BJ (cell line): ENCODE measurements at regions not wholly inside any gene's neighbourhood (a gene's known extent, or its start where the extent isn't known, plus 50 kb on each side); places are given as distances from the start of the nearest gene placed in this dataset.
"Not testable (repeated sequence)": the region's sequence is repeated elsewhere in the genome, so short reads cannot be mapped to it uniquely, and the experiment has no call there.

ENCODE experiments used
- CTCF ChIA-PET: fragments of 350-600 bp; formaldehyde crosslinking; extraction: SDS; loops from one replicate; lab custom pipeline; 2021; ENCODE audit warnings: antibody characterized with exemption, inconsistent platforms; lab: Yijun Ruan, JAX
- POLR2A ChIA-PET: fragments of 300-600 bp; sonication (Branson Sonifier 250); formaldehyde crosslinking; extraction: SDS; loops from one replicate; lab custom pipeline; 2021; ENCODE audit warnings: antibody characterized with exemption; lab: Charles Lee
- DNase-seq: peaks from one replicate; pipeline ENCODE4 v3.0.0-alpha.2; 2011; ENCODE audit warnings: low read depth
- H3K27me3 ChIP-seq: 2 replicates; pipeline ENCODE4 v1.6.0; 2011; ENCODE audit warnings: low read length; ENCODE audit not compliant: control insufficient read depth, insufficient read depth
- H3K36me3 ChIP-seq: 2 replicates; pipeline ENCODE4 v1.5.1; 2011; ENCODE audit warnings: low read length; ENCODE audit not compliant: control insufficient read depth, insufficient read depth
- H3K4me3 ChIP-seq: 2 replicates; pipeline ENCODE4 v1.5.1; 2011; ENCODE audit warnings: low read depth, mild to moderate bottlenecking, control low read depth, low read length
- TF ChIP-seq, protein P1 (sequence below): IDR thresholded peaks from 2 replicates; pipeline ENCODE4 v1.5.1; 2011; ENCODE audit warnings: low read depth, mild to moderate bottlenecking, control low read depth, inconsistent platforms, low read length, moderate library complexity; ENCODE audit not compliant: insufficient read depth

DNA sequence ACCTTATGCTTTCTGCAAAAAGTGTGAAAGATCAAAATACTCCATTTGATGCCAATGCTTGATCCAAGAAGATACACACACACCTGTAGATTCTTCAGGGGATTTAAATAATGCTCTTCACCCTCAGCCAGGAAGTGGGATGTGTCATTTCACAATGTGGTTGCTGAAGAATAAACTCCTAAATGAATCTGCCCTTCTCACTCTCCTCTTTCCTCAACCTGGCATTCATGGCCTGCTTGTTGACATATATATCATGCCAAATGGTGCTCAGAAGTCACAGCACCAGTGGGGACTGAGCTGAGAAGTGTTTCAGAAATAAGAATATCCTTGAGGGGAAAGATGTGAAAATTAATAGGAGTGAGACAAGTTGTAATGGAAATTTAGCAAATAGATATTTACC lies 146.6 kb upstream of the ARHGEF26 start:
- no peaks in the 10 kb centered on the region for H3K36me3 ChIP-seq
- DNase-seq: no peak
- POLR2A ChIA-PET: no interaction called here
- no peak overlapping the region for H3K4me3 ChIP-seq
- H3K27me3 ChIP-seq: no peaks in the 10 kb centered on the region
- CTCF ChIA-PET: no interaction called here
- TF ChIP-seq, protein P1, sequence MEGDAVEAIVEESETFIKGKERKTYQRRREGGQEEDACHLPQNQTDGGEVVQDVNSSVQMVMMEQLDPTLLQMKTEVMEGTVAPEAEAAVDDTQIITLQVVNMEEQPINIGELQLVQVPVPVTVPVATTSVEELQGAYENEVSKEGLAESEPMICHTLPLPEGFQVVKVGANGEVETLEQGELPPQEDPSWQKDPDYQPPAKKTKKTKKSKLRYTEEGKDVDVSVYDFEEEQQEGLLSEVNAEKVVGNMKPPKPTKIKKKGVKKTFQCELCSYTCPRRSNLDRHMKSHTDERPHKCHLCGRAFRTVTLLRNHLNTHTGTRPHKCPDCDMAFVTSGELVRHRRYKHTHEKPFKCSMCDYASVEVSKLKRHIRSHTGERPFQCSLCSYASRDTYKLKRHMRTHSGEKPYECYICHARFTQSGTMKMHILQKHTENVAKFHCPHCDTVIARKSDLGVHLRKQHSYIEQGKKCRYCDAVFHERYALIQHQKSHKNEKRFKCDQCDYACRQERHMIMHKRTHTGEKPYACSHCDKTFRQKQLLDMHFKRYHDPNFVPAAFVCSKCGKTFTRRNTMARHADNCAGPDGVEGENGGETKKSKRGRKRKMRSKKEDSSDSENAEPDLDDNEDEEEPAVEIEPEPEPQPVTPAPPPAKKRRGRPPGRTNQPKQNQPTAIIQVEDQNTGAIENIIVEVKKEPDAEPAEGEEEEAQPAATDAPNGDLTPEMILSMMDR: no peak

DNA sequence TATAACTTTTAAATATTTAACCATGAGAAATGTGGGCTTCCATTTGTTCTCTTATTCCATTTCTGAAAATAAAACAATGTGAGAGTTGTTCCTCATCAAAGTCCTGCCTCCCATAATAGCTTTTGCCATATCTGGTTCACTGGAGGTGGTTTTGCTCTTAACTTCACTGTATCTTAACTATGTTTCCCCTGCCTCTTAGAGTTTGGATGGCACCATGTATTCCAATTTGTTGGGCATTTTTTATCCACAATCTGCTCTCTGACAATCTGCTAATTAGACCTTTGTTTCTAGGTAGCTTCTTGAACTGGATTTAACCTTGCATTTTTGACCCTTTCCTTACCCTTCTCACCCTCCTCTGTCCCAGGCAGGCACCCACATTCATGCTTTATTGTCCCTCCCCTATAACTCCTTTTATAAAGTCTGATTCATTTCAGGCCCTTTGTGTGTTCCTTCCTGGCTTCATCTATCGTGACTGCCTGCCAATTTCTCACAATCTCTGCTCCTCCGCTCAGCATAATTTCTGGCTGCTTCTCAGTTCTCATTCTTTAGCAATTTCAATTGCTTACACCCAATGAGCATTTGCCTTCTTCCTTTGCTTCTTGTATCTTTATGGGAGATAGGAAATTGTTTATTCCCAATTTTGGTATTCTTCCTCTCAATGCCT lies 144.2 kb upstream of the ARHGEF26 start:
- no peak overlapping the region for H3K4me3 ChIP-seq
- H3K36me3 ChIP-seq: no peaks in the 10 kb centered on the region
- no peak for DNase-seq
- CTCF ChIA-PET: no interaction called here
- TF ChIP-seq, protein P1: no peak
- POLR2A ChIA-PET: no interaction called here
- no peaks in the 10 kb centered on the region for H3K27me3 ChIP-seq

DNA sequence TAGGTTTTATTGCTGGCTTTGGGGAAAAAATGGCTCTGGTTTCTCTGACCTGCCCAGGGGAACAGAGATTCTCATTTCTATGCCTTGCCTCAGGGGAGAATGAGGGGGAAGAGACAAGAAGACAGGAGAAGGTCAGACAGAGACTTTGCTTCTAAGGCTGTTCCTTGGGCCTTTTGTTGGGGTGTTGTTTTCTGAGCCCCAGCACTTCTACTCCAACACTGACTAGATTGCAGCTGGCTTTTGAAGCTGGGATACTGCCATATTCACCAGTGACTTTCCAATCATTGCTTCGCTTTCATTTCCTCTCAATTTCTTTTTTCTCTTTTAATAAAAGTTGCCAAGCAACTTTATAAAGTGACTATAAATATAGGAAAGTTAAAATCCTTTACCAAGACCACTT lies 143.2 kb upstream of the ARHGEF26 start:
- no peaks in the 10 kb centered on the region for H3K27me3 ChIP-seq
- H3K36me3 ChIP-seq: no peaks in the 10 kb centered on the region
- TF ChIP-seq, protein P1: no peak
- ChIA-PET POLR2A (no interaction called here), CTCF (no interaction called here)
- DNase-seq: no peak
- no peak overlapping the region for H3K4me3 ChIP-seq

DNA sequence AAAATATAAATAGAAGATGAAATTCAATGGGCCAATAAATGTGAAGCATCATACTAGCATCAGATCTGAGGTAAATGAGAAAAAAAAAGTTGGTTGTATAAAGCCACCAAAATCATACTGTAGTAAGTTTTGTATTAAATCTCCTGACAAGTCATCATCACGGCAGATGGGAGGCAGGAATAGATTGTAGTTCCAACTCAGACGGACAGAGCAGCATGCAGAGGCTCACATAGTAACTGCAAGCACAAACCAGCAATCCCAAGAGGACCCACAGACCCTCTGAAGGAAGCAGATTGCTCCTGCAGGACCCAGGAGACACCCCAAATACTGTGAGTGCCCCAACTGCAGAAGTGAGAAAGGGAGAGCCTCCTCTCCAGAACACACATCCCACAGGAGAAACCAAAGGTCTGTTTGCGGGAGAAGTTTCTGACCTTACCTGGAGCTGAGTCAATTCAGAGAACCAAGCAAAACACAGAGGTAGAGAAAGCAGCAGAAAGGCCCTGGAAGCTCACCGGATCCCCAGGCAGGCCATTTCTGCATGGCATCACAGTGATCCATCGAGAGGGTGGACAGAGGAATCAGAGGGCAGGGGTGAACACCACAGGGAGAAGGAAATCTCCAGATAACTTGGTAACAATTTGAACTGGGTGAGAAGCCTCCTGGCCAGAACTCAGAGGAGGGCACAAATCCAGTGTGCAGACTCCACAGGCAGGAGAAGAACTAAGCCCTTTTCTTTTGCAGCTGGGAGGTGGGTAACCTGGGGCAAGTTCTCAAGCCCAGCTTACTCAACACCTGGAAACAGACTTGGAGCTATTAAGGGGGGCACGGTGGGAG lies 141.6 kb upstream of the ARHGEF26 start:
- CTCF ChIA-PET: interaction anchor here (1.0 kb wide), 1 partner anchor 9 kb away, joined by 3 read pairs; no protein-coding TSS in a partner anchor
- no peak overlapping the region for H3K4me3 ChIP-seq
- TF ChIP-seq, protein P1: no peak
- DNase-seq: no peak
- no peaks in the 10 kb centered on the region for H3K36me3 ChIP-seq
- POLR2A ChIA-PET: no interaction called here
- no peaks in the 10 kb centered on the region for H3K27me3 ChIP-seq

DNA sequence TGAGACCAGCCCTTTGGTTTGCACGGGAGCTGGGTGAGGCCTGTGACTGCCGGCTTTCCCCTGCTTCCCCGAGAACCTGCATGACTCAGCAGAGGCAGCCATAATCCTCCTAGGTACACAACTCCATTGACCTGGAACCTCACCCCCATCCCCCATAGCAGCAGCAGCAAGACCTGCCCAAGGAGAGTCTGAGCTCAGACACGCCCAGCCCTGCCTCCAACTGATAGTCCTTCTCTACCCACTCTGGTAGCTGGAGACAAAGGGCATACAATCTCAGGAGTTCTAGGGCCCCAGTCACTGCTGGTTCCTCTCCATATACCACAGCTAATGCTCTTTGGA lies 141.0 kb upstream of the ARHGEF26 start:
- POLR2A ChIA-PET: no interaction called here
- Histone ChIP-seq H3K4me3 (no peak overlapping the region), H3K27me3 (no peaks in the 10 kb centered on the region), H3K36me3 (no peaks in the 10 kb centered on the region)
- no peak for DNase-seq
- TF ChIP-seq, protein P1: no peak
- CTCF ChIA-PET: interaction anchor here (1.0 kb wide), 1 partner anchor 9 kb away, joined by 3 read pairs; no protein-coding TSS in a partner anchor

DNA sequence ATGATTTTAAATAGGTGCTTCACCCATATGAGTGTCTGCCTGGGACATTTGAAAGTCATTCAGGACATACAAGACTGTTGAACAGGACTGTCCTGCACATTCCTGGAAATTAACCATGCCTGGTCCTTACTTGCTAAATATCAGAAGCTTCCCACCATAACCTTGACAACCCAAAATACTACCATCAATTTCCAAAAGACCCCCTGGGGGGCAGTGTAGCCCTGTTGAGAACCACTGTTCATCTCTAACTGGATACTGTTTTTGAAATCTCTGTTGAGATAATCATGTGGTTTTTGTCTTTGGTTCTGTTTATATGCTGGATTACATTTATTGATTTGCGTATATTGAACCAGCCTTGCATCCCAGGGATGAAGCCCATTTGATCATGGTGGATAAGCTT lies 123.8 kb upstream of the ARHGEF26 start:
- DNase-seq, H3K36me3 ChIP-seq, POLR2A ChIA-PET, CTCF ChIA-PET, H3K4me3 ChIP-seq, H3K27me3 ChIP-seq: not testable (repeated sequence)
